GM06990 (cell line): ENCODE measurements at regions not wholly inside any gene's neighbourhood (a gene's known extent, or its start where the extent isn't known, plus 50 kb on each side); places are given as distances from the start of the nearest gene placed in this dataset.

Experiments used
- DNase-seq: peaks from one replicate; pipeline ENCODE4 v3.0.0-alpha.2; 2011; ENCODE audit not compliant: insufficient read length; ENCODE audit errors: extremely low read depth
- H3K27me3 ChIP-seq: replicated peaks from 2 replicates; pipeline ENCODE4 v1.6.0; 2011; ENCODE audit warnings: low read length; ENCODE audit not compliant: control insufficient read depth, insufficient read depth
- H3K36me3 ChIP-seq: 2 replicates; pipeline ENCODE4 v1.5.1; 2011; ENCODE audit warnings: low read length; ENCODE audit not compliant: control insufficient read depth, insufficient read depth
- H3K4me3 ChIP-seq: replicated peaks from 2 replicates; pipeline ENCODE4 v1.5.1; 2011; ENCODE audit warnings: low read depth, mild to moderate bottlenecking, control low read depth, low read length
- CTCF ChIP-seq: IDR thresholded peaks from 2 replicates; pipeline ENCODE4 v1.5.1; 2011; ENCODE audit warnings: low read length, control low read depth, mild to moderate bottlenecking, inconsistent platforms; ENCODE audit not compliant: insufficient read depth, poor library complexity, severe bottlenecking

GRCh38 chr3:139289860-139290524 is 53.8 kb upstream of the MRPS22 start:
- Histone ChIP-seq H3K27me3 (peaks cover 1% of the 10 kb centered on the region), H3K36me3 (no peaks in the 10 kb centered on the region), H3K4me3 (no peak overlapping the region)
- no peak for TF ChIP-seq CTCF
- no peak for DNase-seq

GRCh38 chr3:139291276-139292051 is 52.4 kb upstream of the MRPS22 start:
- TF ChIP-seq CTCF, result no peak
- DNase-seq, result no peak
- Histone ChIP-seq H3K27me3 (peaks cover 1% of the 10 kb centered on the region), H3K36me3 (no peaks in the 10 kb centered on the region), H3K4me3 (no peak overlapping the region)

- TF ChIP-seq CTCF, result no peak
- no peak for DNase-seq
- Histone ChIP-seq H3K27me3 (no peaks in the 10 kb centered on the region; the same call in 1 of the 2 replicates), H3K4me3 (no peak overlapping the region), H3K36me3 (no peaks in the 10 kb centered on the region)
Measured at GRCh38 chr3:139292192-139292591, 51.6 kb upstream of the MRPS22 start.

- H3K27me3 ChIP-seq, result no peaks in the 10 kb centered on the region; the same call in 1 of the 2 replicates
- H3K36me3 ChIP-seq, result no peaks in the 10 kb centered on the region
- DNase-seq, result no peak
- no peak for TF ChIP-seq CTCF
- no peak overlapping the region for H3K4me3 ChIP-seq
Measured at GRCh38 chr3:139292711-139293664, 50.8 kb upstream of the MRPS22 start.

GRCh38 chr3:139293665-139294023 is 50.2 kb upstream of the MRPS22 start:
- no peak overlapping the region for H3K4me3 ChIP-seq
- no peaks in the 10 kb centered on the region; the same call in 1 of the 2 replicates for H3K27me3 ChIP-seq
- DNase-seq, result no peak
- no peak for TF ChIP-seq CTCF
- H3K36me3 ChIP-seq, result no peaks in the 10 kb centered on the region
